Spleen (tissue), 3 donors: ENCODE measurements at regions not wholly inside any gene's neighbourhood (a gene's known extent, or its start where the extent isn't known, plus 50 kb on each side); places are given as distances from the start of the nearest gene placed in this dataset.

ENCODE experiments used
- POLR2A ChIP-seq, 3 donors: fragments of 450-650 bp; IDR thresholded peaks; one replicate each; pipeline ENCODE4 v1.5.1; 2017; ENCODE audit warnings: antibody characterized with exemption in 3 of 3, mild to moderate bottlenecking in 1 of 3
- POLR2AphosphoS5 ChIP-seq, 3 donors: sonication (generic); formaldehyde crosslinking; IDR thresholded peaks; one replicate each; pipeline ENCODE4 v1.5.1; 2017; ENCODE audit warnings: antibody characterized with exemption in 3 of 3

DNA sequence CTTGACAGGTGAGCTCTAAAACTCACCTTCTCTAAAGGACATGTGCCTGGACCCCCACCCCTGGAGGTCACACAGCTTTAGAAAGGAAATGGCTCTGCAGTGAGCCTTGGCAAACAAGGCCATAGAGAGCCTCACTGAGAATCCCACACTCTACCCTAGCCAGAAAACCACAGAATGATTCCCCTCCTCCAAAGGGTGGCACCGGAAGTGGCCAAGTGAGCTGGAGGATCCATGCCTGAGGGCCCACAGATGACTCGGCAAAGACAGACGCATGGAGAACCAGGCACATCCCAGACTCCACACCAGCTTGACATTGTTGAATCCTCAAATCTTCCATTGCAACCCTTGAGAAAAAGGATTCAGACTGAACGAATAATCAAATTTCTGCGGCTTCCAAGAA lies 54.2 kb upstream of the PTHLH start:
- TF ChIP-seq POLR2A (IDR thresholded peaks at IDR 0.05) (no peak), POLR2AphosphoS5 (IDR thresholded peaks at IDR 0.05) (no peak)
